GM19351 (cell line): ENCODE measurements at regions not wholly inside any gene's neighbourhood (a gene's known extent, or its start where the extent isn't known, plus 50 kb on each side); places are given as distances from the start of the nearest gene placed in this dataset.
A peak's percentile ranks its signal among the peaks of the same experiment; 100 is the strongest.

Experiments
- ATAC-seq: cut with Tn5 transposase; IDR thresholded peaks from one replicate; pipeline ENCODE4 v1.9.1; 2021; ENCODE audit warnings: mild to moderate bottlenecking, moderate library complexity; ENCODE audit not compliant: unreplicated experiment

- ATAC-seq = no peak
Measured at GRCh38 chrX:43493756-43494155, 162.3 kb upstream of the MAOA start.

DNA sequence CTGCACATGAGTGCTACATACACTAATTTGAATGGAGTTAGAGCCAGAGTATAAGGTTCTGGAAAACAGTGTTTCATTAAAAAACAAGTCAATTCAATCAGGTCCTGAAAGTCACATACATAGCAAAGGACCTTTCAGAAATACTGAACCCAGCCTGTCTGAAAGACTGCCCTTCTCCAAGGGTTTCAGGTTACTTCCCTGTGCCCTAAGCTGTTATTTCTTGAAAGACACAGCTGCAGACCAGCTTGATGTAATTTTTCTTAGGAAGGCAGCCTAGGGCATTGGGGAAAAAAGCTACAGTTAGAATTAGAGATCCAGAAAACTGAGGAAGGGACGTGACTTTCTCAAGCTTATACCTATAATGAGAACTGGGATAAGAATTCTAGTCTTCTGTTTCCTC lies 155.9 kb upstream of the MAOA start:
- ATAC-seq = no peak

DNA sequence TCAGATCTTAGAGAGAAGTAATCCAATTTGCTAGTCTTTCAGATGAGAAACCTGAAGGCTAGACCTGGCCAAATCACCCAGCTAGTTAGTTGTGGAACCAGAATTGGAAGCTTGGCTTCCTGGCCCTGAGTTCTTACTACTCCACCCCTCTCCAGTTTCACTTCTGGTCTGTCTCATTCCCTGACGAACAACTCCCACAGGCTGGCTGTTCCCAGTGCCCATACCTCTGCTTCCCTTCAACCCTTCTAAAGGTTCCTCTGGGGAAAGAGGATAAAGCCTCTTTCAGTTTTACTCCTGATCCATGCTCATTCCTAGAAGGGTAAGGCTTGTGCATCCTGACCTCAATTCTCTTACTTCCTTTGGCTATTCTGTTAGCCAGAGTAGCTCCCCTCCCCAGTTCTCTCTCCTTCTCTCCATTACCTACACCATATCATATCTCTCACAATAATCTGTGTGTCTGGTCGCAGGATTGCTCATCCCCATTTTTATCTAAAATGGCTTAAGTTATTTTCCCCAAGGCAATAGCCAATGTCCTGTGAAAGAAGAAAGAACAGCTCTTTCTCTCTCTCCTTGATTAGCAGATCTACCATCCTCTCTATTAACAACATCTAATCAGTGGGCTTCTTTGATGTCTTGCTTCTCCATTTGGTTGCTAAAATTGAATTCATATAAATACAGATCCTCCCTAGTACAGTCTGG lies 155.0 kb upstream of the MAOA start:
- no peak for ATAC-seq

DNA sequence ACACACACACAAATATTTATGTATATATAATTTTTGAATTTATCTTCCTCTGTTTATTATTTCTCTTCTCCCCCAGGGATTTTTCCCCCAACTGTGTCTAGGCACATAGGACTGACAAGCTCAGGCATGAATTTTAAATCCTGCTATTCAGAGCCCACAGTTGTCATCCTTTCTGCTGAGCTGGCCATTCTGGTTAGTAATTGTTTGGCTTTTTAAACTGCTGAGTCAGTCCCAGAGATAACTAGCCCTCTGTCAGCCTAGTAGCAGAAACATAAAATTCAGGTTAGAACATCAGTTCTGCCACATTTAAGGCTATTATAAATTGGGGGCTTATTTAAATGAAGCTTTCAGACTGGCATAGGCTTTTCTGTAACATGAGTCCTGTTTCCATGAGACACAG lies 151.7 kb upstream of the MAOA start:
- no peak for ATAC-seq

DNA sequence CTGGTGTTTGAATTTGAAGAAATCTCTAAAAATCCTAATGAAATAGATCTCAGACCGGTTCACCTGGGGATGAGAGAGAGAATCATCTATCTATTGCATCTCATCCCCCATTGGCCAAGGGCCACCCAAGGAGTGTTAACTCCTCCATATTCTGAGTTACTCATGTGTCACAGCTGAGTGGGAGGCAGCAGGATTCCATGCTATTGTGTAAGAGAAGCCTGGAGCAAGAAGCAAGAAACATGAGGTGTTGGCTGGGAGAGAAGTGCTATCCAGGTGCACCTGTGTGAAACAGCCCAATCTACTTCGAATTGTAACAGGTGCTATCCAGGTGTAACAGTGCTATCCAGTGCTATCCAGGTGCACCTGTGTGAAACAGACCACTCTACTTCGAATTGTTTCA lies 150.3 kb upstream of the MAOA start:
- no peak for ATAC-seq

- no peak for ATAC-seq
Measured at GRCh38 chrX:43508694-43509093, 147.4 kb upstream of the MAOA start.

- ATAC-seq = no peak
Measured at GRCh38 chrX:43510209-43510608, 145.9 kb upstream of the MAOA start.

DNA sequence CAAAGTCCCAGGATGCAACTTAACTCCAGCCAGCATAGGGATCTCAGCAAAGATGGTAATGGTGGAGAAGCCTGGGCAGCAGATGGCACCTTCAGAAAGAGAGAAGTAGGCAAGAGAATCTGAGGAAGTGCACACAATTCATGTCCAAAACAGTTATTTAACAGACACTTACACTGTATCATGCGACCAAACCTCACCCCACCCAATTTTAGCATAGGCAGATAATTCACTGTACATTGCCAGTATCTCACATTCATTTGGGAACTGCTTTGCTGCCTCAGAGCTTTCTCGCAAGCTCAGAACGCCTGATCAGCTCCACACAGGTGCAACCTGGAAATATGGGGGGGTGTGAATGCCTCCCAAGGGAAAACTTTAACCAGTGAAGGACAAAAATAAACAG lies 143.0 kb upstream of the MAOA start:
- no peak for ATAC-seq

GRCh38 chrX:43514820-43515219 lies 141.3 kb upstream of the MAOA start:
- ATAC-seq = no peak

- no peak for ATAC-seq
Measured at GRCh38 chrX:43522582-43522981, 133.5 kb upstream of the MAOA start.

GRCh38 chrX:43525901-43526610 lies 130.0 kb upstream of the MAOA start:
- no peak for ATAC-seq

DNA sequence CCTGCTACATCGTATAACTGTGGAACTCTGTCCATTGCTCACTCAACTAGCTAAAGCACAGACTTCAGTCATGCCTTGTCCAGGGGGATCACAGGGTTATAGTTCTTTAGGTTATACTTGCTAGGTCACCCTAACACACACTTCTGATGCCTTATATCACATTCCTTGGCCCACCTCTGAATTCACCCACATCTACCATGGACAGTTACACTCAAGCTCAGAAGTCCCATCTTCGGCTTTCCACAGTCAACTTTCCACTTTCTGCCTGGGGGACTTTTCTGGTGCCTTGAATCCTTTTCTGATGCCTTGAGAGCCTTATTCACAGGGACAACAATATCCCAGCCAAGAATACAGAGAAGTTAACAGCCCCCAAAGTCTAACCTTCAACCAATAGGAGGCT lies 129.2 kb upstream of the MAOA start:
- ATAC-seq = no peak

DNA sequence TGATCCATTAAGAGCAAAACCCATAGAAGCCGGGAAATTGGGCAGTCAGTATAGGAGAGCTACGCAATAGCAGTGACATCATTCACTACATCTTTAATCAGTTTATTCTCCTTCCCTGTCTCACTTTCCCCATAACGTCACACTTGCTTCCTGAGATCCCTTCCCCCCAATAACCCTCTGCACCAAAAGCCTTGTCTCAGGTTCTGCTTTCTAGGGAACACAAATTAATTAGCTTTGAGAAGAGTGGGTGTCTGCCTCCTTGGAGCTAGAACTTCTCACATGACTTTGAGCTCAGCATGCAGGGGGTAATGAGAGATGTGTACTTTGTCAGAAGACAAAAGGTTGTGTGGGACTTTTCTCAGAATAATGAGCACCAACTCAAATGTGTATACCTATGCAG lies 128.3 kb upstream of the MAOA start:
- no peak for ATAC-seq

- no peak for ATAC-seq
Measured at GRCh38 chrX:43530837-43531236, 125.3 kb upstream of the MAOA start.

DNA sequence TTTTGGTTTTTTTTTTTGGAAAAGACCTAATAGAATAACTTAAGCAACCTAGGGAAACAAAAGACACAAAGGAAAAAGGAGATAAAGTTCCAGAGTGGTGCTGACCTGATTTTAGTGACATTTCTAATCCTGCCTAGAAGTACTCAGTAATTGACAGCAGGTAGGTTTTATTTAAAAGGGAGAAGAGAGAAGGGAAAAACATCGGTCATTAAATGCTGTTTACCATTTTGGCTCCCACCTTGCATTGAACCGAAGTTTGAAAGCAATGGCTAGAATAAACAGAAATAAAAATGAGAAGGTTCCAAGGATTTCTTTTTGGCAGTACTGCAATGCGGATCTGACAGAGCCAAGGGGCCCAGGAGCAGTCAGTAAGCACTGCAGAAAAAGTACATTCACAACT lies 115.8 kb upstream of the MAOA start:
- ATAC-seq = no peak

DNA sequence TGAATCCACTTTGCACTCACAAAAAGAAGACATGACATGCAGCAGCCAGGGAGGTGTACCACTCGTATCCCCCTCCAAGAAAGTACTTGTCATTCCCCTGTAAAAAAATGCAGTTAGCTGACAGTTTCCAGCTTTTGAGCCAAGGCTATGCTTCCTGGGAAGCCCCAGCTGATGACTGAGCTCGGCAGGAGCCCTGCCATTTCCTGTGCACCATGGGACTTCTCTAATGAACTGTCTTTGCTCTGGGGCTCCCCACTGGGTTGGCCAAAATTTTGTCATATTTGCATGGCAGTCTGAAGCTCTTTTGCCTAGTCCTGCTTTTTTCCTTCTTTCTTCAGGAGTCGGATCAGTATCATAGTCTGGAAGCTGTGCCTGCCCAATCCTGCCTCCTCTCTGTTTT lies 104.5 kb upstream of the MAOA start:
- no peak for ATAC-seq

- ATAC-seq = no peak
Measured at GRCh38 chrX:43552156-43552555, 103.9 kb upstream of the MAOA start.

- no peak for ATAC-seq
Measured at GRCh38 chrX:43552703-43553102, 103.4 kb upstream of the MAOA start.

DNA sequence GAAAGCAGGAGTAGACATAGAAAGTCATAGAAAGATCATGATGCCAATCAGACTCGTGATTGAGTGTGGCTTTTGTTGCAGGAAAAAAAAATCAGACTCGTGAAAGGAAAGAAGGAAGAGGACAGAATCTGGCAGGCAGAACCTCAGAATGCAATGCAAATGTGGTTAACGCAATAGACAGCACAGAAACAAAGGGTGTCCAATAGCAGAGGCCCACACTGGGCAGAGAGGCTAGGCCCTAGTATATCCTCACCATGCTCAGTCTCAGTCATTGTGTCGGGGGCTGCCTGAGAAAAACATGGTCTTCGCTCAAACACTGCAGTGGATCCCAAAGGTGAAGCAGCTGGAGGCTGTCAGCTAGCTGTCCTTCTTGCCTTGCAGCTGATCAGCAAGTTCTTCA lies 102.8 kb upstream of the MAOA start:
- no peak for ATAC-seq

GRCh38 chrX:43556207-43556606 lies 99.9 kb upstream of the MAOA start:
- no peak for ATAC-seq

GRCh38 chrX:43557792-43558191 lies 98.3 kb upstream of the MAOA start:
- ATAC-seq = peak; percentile 86

DNA sequence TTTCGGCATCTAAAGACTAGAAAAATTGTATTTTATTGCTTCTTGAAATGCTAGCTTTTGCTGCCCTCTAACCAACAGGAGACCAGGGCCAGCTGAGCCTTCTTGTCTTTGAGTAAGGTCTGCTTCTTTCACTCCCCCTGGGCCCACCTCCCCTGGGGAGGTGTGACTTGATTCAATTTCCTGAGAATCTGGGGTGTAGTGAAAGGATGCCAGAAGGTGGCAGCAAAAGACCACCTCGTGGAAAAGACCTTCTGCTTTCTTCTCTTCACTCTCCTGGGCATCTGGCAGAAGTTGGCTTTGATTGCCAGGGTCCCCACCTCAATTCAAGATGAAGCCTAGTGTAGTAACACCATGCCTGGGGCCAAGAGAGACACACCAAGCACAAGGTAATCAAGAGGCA lies 96.5 kb upstream of the MAOA start:
- ATAC-seq = no peak
